Left ventricle myocardium inferior (tissue), 1 donor: ENCODE measurements at regions not wholly inside any gene's neighbourhood (a gene's known extent, or its start where the extent isn't known, plus 50 kb on each side); places are given as distances from the start of the nearest gene placed in this dataset.

Experiments used
- DNase-seq: peaks from one replicate; pipeline ENCODE4 v3.0.0-alpha.2; 2020
- H3K27ac ChIP-seq: fragments of 200-600 bp; replicated peaks from 2 replicates; pipeline ENCODE4 v1.8.0; 2021
- H3K27me3 ChIP-seq: fragments of 200-600 bp; 2 replicates; pipeline ENCODE4 v1.8.0; 2021; ENCODE audit warnings: low read depth
- H3K36me3 ChIP-seq: fragments of 200-600 bp; 2 replicates; pipeline ENCODE4 v1.8.0; 2021
- H3K4me1 ChIP-seq: fragments of 200-600 bp; 2 replicates; pipeline ENCODE4 v1.8.0; 2021
- H3K4me3 ChIP-seq: fragments of 200-600 bp; 2 replicates; pipeline ENCODE4 v1.8.0; 2021; ENCODE audit warnings: mild to moderate bottlenecking, moderate library complexity
- H3K9me3 ChIP-seq: fragments of 200-600 bp; replicated peaks from 2 replicates; pipeline ENCODE4 v1.8.0; 2021
- intact Hi-C: fragments of 100-400 bp; cut with micrococcal nuclease; formaldehyde crosslinking; loops from one replicate; pipeline ENCODE4 v1.11.0; 2022
- TF ChIP-seq, protein P1 (sequence below): fragments of 200-600 bp; IDR thresholded peaks from 2 replicates; pipeline ENCODE4 v1.8.0; 2021; ENCODE audit warnings: antibody characterized with exemption, mild to moderate bottlenecking, borderline replicate concordance
- donor health status: DM: no; HTN: yes; CAD: no; lungs with severe emphysema.

- no peak for DNase-seq
- intact Hi-C loops, result no loop called here
- Histone ChIP-seq H3K4me1 (no peaks in the 10 kb centered on the region), H3K36me3 (no peaks in the 10 kb centered on the region), H3K27me3 (no peaks in the 10 kb centered on the region), H3K27ac (no peak overlapping the region), H3K4me3 (no peak overlapping the region), H3K9me3 (peaks cover 14% of the 10 kb centered on the region)
- TF ChIP-seq, protein P1, sequence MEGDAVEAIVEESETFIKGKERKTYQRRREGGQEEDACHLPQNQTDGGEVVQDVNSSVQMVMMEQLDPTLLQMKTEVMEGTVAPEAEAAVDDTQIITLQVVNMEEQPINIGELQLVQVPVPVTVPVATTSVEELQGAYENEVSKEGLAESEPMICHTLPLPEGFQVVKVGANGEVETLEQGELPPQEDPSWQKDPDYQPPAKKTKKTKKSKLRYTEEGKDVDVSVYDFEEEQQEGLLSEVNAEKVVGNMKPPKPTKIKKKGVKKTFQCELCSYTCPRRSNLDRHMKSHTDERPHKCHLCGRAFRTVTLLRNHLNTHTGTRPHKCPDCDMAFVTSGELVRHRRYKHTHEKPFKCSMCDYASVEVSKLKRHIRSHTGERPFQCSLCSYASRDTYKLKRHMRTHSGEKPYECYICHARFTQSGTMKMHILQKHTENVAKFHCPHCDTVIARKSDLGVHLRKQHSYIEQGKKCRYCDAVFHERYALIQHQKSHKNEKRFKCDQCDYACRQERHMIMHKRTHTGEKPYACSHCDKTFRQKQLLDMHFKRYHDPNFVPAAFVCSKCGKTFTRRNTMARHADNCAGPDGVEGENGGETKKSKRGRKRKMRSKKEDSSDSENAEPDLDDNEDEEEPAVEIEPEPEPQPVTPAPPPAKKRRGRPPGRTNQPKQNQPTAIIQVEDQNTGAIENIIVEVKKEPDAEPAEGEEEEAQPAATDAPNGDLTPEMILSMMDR, result no peak
Observed at GRCh38 chr3:143203848-143204247, 84.3 kb downstream of the CHST2 start.

DNA sequence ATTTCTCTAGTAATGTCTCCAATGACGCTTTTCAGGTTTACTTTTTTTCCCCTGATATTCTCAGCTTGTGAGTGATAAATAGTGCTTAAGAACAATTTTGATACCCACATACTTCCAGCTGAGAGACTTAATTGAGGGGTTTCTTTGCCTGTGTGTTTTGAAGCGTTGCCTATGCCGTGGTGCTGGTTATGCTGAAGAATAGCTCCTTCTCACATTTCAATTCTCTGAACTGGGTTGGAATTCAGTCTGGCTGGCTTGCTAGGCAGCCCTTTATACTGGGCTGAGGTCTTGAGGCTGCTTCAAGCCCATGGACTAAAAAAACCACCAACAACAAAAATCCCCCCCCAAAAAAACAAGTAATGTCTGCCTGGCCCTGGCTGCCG is 87.4 kb downstream of the CHST2 start:
- Histone ChIP-seq H3K4me1 (no peaks in the 10 kb centered on the region), H3K4me3 (no peak overlapping the region), H3K36me3 (no peaks in the 10 kb centered on the region), H3K9me3 (peaks cover 14% of the 10 kb centered on the region), H3K27me3 (no peaks in the 10 kb centered on the region), H3K27ac (no peak overlapping the region)
- DNase-seq, result no peak
- TF ChIP-seq, protein P1, result no peak
- intact Hi-C loops, result no loop called here

DNA sequence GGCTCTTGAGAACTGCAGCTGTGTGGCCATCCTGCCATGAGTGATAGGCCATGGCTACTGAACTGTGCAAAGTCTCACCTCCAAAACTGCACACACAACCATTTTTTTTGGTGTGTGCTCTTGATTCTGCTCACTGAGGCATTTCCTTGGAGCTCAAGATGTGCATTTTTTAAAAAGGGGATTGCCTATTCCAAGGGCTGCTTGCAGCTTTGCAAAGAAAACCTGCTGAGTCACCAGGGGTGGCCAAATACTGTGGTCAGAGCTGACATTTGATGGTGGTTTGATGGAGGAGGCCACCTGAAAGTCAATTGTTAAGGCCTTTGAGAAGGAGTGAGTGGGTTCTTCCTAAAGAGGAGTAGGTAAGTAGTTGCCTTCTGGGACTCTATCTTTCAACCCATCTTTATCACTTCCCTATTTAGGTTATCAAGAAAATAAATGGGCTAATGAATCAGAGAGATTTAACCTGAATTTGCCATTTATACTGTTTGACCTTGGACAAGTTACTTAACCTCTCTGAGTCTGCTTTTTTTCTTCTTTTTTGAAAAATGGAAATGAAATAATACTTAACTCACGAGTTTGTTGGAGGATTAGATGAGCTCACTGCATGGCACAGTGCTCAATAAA is 87.9 kb downstream of the CHST2 start:
- no peak overlapping the region for H3K4me3 ChIP-seq
- intact Hi-C loops, result no loop called here
- no peaks in the 10 kb centered on the region for H3K4me1 ChIP-seq
- peaks cover 14% of the 10 kb centered on the region for H3K9me3 ChIP-seq
- DNase-seq, result no peak
- H3K27ac ChIP-seq, result no peak overlapping the region
- H3K27me3 ChIP-seq, result no peaks in the 10 kb centered on the region
- TF ChIP-seq, protein P1, result no peak
- no peaks in the 10 kb centered on the region for H3K36me3 ChIP-seq

DNA sequence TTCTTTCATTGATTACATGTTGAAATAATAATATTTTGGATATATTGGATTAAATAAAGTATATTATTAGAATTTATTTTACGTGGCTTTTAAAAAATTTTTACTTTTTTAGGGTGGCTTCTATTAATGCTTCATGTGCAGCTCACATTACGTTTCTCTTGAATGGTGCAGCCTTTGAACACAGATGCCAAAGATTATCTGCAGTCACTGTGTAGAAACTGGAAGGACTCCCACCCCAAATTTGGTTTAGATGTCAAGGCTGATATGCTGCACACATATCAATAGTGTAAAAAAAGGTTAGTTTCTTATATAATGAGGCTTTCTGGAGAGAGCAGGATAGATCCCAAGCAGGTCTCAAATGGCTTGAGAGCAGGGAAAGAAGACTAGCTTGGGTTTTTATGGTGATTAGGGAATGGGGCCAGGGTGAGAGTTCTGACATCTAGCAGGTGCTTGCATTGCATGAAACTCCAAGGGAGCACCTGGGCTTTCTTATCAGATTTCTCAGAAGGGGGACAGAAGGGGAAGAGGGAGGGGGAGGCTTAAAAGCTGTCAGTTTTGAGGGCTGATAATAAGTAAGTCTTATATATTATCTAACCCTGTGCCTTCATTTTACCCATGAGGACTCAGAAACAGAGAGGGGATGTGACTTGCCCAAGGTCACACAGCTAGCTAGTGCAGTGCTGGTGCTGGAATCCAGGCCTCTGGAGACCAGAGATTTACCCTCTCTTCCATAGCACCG is 89.6 kb downstream of the CHST2 start:
- DNase-seq, result no peak
- Histone ChIP-seq H3K27ac (no peak overlapping the region), H3K4me3 (no peak overlapping the region), H3K27me3 (no peaks in the 10 kb centered on the region), H3K9me3 (peaks cover 10% of the 10 kb centered on the region), H3K36me3 (no peaks in the 10 kb centered on the region), H3K4me1 (no peaks in the 10 kb centered on the region)
- intact Hi-C loops, result no loop called here
- TF ChIP-seq, protein P1, result no peak

- H3K36me3 ChIP-seq, result no peaks in the 10 kb centered on the region
- no peaks in the 10 kb centered on the region for H3K4me1 ChIP-seq
- TF ChIP-seq, protein P1, result no peak
- intact Hi-C loops, result no loop called here
- H3K9me3 ChIP-seq, result peaks cover 9% of the 10 kb centered on the region
- DNase-seq, result no peak
- H3K27me3 ChIP-seq, result no peaks in the 10 kb centered on the region
- no peak overlapping the region for H3K27ac ChIP-seq
- no peak overlapping the region for H3K4me3 ChIP-seq
Observed at GRCh38 chr3:143209715-143210059, 90.1 kb downstream of the CHST2 start.
